ENCODE measurements at regions not wholly inside any gene's neighbourhood (a gene's known extent, or its start where the extent isn't known, plus 50 kb on each side); places are given as distances from the start of the nearest gene placed in this dataset.
"Not testable (repeated sequence)": the region's sequence is repeated elsewhere in the genome, so short reads cannot be mapped to it uniquely, and the experiment has no call there.

DNA sequence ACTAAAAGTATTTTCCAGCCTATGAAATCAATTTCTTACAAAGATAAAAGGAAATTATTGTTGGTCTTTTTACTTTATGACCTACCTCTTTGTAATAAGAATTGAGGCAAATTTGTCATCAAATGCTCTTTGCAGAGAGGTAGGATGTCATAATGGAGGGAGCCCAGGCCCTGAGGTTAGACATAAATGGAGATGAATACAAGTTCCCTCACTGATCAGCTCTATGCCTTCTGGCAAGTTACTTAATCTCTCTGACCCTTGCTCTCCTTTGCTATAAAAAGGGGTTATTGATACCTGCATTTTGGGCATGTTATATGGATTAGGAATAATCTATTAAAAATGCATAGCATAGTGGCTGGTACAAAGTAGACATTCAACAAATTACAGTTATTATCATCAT lies 146.9 kb upstream of the KRR1 start:
- no TSS peak for BruUV-seq (replicated peaks)
- no peak for DNase-seq
- Histone ChIP-seq H3K9me3 (no peaks in the 10 kb centered on the region), H3K4me1 (no peaks in the 10 kb centered on the region; the same call in 1 of the 2 replicates), H3K27me3 (replicated peaks; ENCODE audit: control insufficient read depth, insufficient read depth, low read length) (no peaks in the 10 kb centered on the region), H3K36me3 (ENCODE audit: control insufficient read depth, insufficient read depth, low read length) (no peaks in the 10 kb centered on the region), H3K4me3 (ENCODE audit: low read depth, low read length) (no peak overlapping the region)
- POLR2A ChIA-PET, result no interaction called here
- no peak overlapping the region for H3K4me3 Mint-ChIP-seq (ENCODE audit: unreplicated experiment)
- no peaks in the 10 kb centered on the region for H3K27me3 Mint-ChIP-seq (ENCODE audit: insufficient read depth, unreplicated experiment)
- H3K36me3 Mint-ChIP-seq (ENCODE audit: insufficient read depth, unreplicated experiment), result no peaks in the 10 kb centered on the region
- no peak overlapping the region for H3K27ac Mint-ChIP-seq (ENCODE audit: unreplicated experiment)
- H3K9me3 Mint-ChIP-seq (ENCODE audit: unreplicated experiment), result no peaks in the 10 kb centered on the region
- intact Hi-C loops (cut with micrococcal nuclease; ENCODE audit: unreplicated experiment), result no loop called here
- H3K4me1 Mint-ChIP-seq (ENCODE audit: low read depth, unreplicated experiment), result no peaks in the 10 kb centered on the region
- CTCF ChIA-PET, result interaction anchor here (0.6 kb wide), 1 partner anchor 333 kb away, joined by 3 read pairs; no protein-coding TSS in a partner anchor
- TF ChIP-seq, protein P1, sequence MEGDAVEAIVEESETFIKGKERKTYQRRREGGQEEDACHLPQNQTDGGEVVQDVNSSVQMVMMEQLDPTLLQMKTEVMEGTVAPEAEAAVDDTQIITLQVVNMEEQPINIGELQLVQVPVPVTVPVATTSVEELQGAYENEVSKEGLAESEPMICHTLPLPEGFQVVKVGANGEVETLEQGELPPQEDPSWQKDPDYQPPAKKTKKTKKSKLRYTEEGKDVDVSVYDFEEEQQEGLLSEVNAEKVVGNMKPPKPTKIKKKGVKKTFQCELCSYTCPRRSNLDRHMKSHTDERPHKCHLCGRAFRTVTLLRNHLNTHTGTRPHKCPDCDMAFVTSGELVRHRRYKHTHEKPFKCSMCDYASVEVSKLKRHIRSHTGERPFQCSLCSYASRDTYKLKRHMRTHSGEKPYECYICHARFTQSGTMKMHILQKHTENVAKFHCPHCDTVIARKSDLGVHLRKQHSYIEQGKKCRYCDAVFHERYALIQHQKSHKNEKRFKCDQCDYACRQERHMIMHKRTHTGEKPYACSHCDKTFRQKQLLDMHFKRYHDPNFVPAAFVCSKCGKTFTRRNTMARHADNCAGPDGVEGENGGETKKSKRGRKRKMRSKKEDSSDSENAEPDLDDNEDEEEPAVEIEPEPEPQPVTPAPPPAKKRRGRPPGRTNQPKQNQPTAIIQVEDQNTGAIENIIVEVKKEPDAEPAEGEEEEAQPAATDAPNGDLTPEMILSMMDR (IDR thresholded peaks at IDR 0.05; ENCODE audit: insufficient read depth in 1 of 2, low read depth in 1 of 2, low read length in 1 of 2, severe bottlenecking in 1 of 2, unreplicated experiment in 1 of 2), result no peak

DNA sequence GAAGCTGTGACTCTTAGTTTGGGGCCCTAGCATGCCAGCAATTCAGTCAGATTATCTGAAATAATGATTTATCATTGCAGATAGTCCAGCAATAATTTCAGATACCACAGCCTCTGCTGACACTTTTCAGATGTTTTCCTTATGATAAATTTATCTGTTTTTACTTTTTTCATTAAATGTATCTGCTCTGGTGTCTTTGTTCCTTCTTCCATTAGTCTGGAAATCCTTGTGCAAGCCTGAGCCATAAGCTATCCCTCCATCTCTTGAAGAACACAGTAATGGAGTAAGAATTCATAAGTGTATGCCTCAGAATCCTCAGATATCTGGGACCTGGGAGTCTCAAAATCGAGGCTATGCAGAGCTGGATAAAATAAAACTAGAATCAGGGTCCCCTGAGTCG lies 146.4 kb upstream of the KRR1 start:
- no peaks in the 10 kb centered on the region; the same call in 1 of the 2 replicates for H3K4me1 ChIP-seq
- no peak overlapping the region for H3K27ac Mint-ChIP-seq (ENCODE audit: unreplicated experiment)

DNA sequence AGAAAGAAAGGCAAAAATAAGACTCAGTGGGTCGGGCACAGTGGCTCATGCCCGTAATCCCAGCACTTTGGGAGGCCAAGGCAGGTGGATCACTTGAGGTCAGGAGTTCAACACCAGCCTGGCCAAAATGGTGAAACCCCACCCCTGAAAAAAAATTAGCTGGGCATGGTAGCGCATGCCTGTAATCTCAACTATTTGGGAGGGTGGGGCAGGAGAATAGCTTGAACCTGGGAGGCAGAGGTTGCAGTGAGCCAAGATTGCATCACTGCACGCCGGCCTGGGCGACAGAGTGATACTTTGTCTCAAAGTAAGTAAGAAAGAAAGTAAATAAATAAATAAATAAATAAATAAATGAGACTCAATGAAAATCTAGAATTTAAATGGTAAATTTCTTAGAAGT lies 145.9 kb upstream of the KRR1 start:
- H3K27me3 ChIP-seq (replicated peaks; ENCODE audit: control insufficient read depth, insufficient read depth, low read length); H3K4me1 ChIP-seq; POLR2A ChIA-PET; H3K4me3 Mint-ChIP-seq (ENCODE audit: unreplicated experiment); BruUV-seq (replicated peaks); H3K4me3 ChIP-seq (ENCODE audit: low read depth, low read length); H3K9me3 ChIP-seq; CTCF ChIA-PET; H3K27ac Mint-ChIP-seq (ENCODE audit: unreplicated experiment); H3K36me3 Mint-ChIP-seq (ENCODE audit: insufficient read depth, unreplicated experiment); H3K4me1 Mint-ChIP-seq (ENCODE audit: low read depth, unreplicated experiment); H3K27me3 Mint-ChIP-seq (ENCODE audit: insufficient read depth, unreplicated experiment); H3K9me3 Mint-ChIP-seq (ENCODE audit: unreplicated experiment); DNase-seq; intact Hi-C loops (cut with micrococcal nuclease; ENCODE audit: unreplicated experiment); H3K36me3 ChIP-seq (ENCODE audit: control insufficient read depth, insufficient read depth, low read length): not testable (repeated sequence)

More for the DNA sequence above, 146.4 kb upstream of the KRR1 start:
- no TSS peak for BruUV-seq (replicated peaks)
- intact Hi-C loops (cut with micrococcal nuclease; ENCODE audit: unreplicated experiment), result no loop called here
- no peaks in the 10 kb centered on the region for H3K9me3 ChIP-seq
- H3K36me3 ChIP-seq (ENCODE audit: control insufficient read depth, insufficient read depth, low read length), result no peaks in the 10 kb centered on the region
- Mint-ChIP-seq H3K36me3 (ENCODE audit: insufficient read depth, unreplicated experiment) (no peaks in the 10 kb centered on the region), H3K4me3 (ENCODE audit: unreplicated experiment) (no peak overlapping the region), H3K9me3 (ENCODE audit: unreplicated experiment) (no peaks in the 10 kb centered on the region), H3K4me1 (ENCODE audit: low read depth, unreplicated experiment) (no peaks in the 10 kb centered on the region), H3K27me3 (ENCODE audit: insufficient read depth, unreplicated experiment) (no peaks in the 10 kb centered on the region)
- no peaks in the 10 kb centered on the region for H3K27me3 ChIP-seq (replicated peaks; ENCODE audit: control insufficient read depth, insufficient read depth, low read length)
- no peak for DNase-seq
- TF ChIP-seq, protein P1 (IDR thresholded peaks at IDR 0.05; ENCODE audit: insufficient read depth in 1 of 2, low read depth in 1 of 2, low read length in 1 of 2, severe bottlenecking in 1 of 2, unreplicated experiment in 1 of 2), result no peak
- CTCF ChIA-PET, result interaction anchor here (0.6 kb wide), 1 partner anchor 333 kb away, joined by 3 read pairs; no protein-coding TSS in a partner anchor
- POLR2A ChIA-PET, result no interaction called here
- H3K4me3 ChIP-seq (ENCODE audit: low read depth, low read length), result no peak overlapping the region

DNA sequence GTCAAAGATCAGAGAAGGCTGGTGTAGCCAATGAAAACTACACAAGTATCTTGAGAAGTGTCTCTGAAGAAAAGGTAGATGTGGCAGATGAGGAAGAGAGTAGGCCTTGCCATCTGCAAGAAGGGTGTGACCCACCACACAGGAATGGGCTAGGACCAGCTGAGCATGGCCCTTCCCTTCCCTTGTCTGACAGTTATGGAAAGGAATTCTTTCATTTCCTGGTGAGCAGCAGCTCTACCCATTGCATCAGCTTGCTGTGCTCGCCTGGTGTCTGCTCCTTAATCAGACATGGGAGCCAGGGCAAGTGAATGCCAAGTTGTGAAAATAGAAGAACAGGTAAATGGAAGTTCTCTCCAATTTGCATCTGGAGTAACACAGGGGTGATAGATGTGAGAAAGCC lies 145.2 kb upstream of the KRR1 start:
- H3K9me3 ChIP-seq, result no peaks in the 10 kb centered on the region
- H3K36me3 ChIP-seq (ENCODE audit: control insufficient read depth, insufficient read depth, low read length), result no peaks in the 10 kb centered on the region
- DNase-seq, result no peak
- Mint-ChIP-seq H3K27me3 (ENCODE audit: insufficient read depth, unreplicated experiment) (no peaks in the 10 kb centered on the region), H3K4me1 (ENCODE audit: low read depth, unreplicated experiment) (no peaks in the 10 kb centered on the region), H3K36me3 (ENCODE audit: insufficient read depth, unreplicated experiment) (no peaks in the 10 kb centered on the region), H3K27ac (ENCODE audit: unreplicated experiment) (no peak overlapping the region), H3K9me3 (ENCODE audit: unreplicated experiment) (no peaks in the 10 kb centered on the region), H3K4me3 (ENCODE audit: unreplicated experiment) (no peak overlapping the region)
- intact Hi-C loops (cut with micrococcal nuclease; ENCODE audit: unreplicated experiment), result no loop called here
- H3K27me3 ChIP-seq (replicated peaks; ENCODE audit: control insufficient read depth, insufficient read depth, low read length), result no peaks in the 10 kb centered on the region
- no TSS peak for BruUV-seq (replicated peaks)
- H3K4me1 ChIP-seq, result no peaks in the 10 kb centered on the region; the same call in 1 of the 2 replicates
- TF ChIP-seq, protein P1 (IDR thresholded peaks at IDR 0.05; ENCODE audit: insufficient read depth in 1 of 2, low read depth in 1 of 2, low read length in 1 of 2, severe bottlenecking in 1 of 2, unreplicated experiment in 1 of 2), result no peak
- ChIA-PET POLR2A (no interaction called here), CTCF (no interaction called here)
- no peak overlapping the region for H3K4me3 ChIP-seq (ENCODE audit: low read depth, low read length)
